Erythroblast (primary cell): ENCODE measurements at regions not wholly inside any gene's neighbourhood (a gene's known extent, or its start where the extent isn't known, plus 50 kb on each side); places are given as distances from the start of the nearest gene placed in this dataset.
"Not testable (repeated sequence)": the region's sequence is repeated elsewhere in the genome, so short reads cannot be mapped to it uniquely, and the experiment has no call there.

Experiments
- GATA1 ChIP-seq: IDR thresholded peaks from 2 replicates; pipeline ENCODE4 v1.6.1; 2011; ENCODE audit warnings: low read depth, mild to moderate bottlenecking, control low read depth, low read length, moderate library complexity
- POLR2A ChIP-seq: IDR thresholded peaks from 2 replicates; pipeline ENCODE4 v1.6.1; 2011; ENCODE audit warnings: mild to moderate bottlenecking, low read length

- not testable (repeated sequence) for TF ChIP-seq POLR2A, GATA1
Measured at GRCh38 chr3:153058031-153058688, 103.9 kb upstream of the RAP2B start.
